HEK293 (cell line): ENCODE measurements at regions not wholly inside any gene's neighbourhood (a gene's known extent, or its start where the extent isn't known, plus 50 kb on each side); places are given as distances from the start of the nearest gene placed in this dataset.

Source experiments
- KLF10 ChIP-seq: fragments of 450-650 bp; IDR thresholded peaks from 2 replicates; pipeline ENCODE4 v1.5.1; 2018; ENCODE audit warnings: missing biosample characterization, mild to moderate bottlenecking, missing genetic modification characterization
- KLF16 ChIP-seq: fragments of 450-650 bp; formaldehyde crosslinking; IDR thresholded peaks from 2 replicates; pipeline ENCODE4 v1.5.1; 2017; ENCODE audit warnings: missing biosample characterization, missing genetic modification characterization
- SP2 ChIP-seq: fragments of 450-650 bp; formaldehyde crosslinking; IDR thresholded peaks from 2 replicates; pipeline ENCODE4 v1.5.1; 2016; ENCODE audit warnings: missing biosample characterization, missing genetic modification characterization
- ZNF341 ChIP-seq: fragments of 450-650 bp; formaldehyde crosslinking; IDR thresholded peaks from 2 replicates; pipeline ENCODE4; 2016; ENCODE audit warnings: low read depth, missing biosample characterization, missing genetic modification characterization
- ZNF585B ChIP-seq: fragments of 450-650 bp; formaldehyde crosslinking; IDR thresholded peaks from 2 replicates; pipeline ENCODE4 v1.5.1; 2016; ENCODE audit warnings: missing biosample characterization, missing genetic modification characterization
- TF ChIP-seq, protein P1 (sequence below): fragments of 450-650 bp; formaldehyde crosslinking; conservative IDR thresholded peaks from 2 replicates; pipeline ENCODE4 v1.5.1; 2016; ENCODE audit warnings: low read depth, missing biosample characterization, missing genetic modification characterization
- TF ChIP-seq, protein P2 (sequence below): fragments of 450-650 bp; formaldehyde crosslinking; IDR thresholded peaks from 2 replicates; pipeline ENCODE4 v1.5.1; 2016; ENCODE audit warnings: missing biosample characterization, missing genetic modification characterization
- TF ChIP-seq, protein P3 (sequence below): fragments of 450-650 bp; formaldehyde crosslinking; IDR thresholded peaks from 2 replicates; pipeline ENCODE4 v1.5.1; 2016; ENCODE audit warnings: missing biosample characterization, missing genetic modification characterization
- TF ChIP-seq, protein P4 (sequence below): fragments of 450-650 bp; formaldehyde crosslinking; IDR thresholded peaks from 2 replicates; pipeline ENCODE4 v1.5.1; 2016; ENCODE audit warnings: missing biosample characterization, missing genetic modification characterization
- TF ChIP-seq, protein P5 (sequence below): fragments of 450-650 bp; formaldehyde crosslinking; IDR thresholded peaks from 2 replicates; pipeline ENCODE4 v1.5.1; 2016; ENCODE audit warnings: missing biosample characterization, missing genetic modification characterization
- TF ChIP-seq, protein P6 (sequence below): fragments of 450-650 bp; formaldehyde crosslinking; IDR thresholded peaks from 2 replicates; pipeline ENCODE4 v1.5.1; 2016; ENCODE audit warnings: missing biosample characterization, missing genetic modification characterization

DNA sequence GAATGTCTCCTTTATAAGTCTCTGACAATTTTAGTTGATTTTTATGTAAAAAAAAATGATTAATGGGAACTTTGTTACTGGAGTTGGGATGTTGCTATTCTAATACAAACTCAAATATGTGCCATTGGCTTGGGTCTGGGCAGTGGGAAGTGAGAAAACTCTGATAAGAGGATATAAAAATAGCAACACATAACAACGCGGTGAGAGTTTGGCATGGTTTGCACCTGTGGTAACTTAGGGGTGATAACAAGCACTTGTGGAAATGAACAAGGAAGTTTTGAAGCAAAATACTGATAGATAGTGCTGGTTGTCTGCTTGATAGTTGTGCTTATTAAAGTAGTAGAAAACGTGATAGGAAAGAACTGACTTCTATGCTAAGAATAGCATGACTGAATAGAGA is 743.3 kb upstream of the AGA start:
- TF ChIP-seq KLF10 (tag by site-specific recombination) (no peak), SP2 (tag by site-specific recombination) (no peak), ZNF585B (tag by site-specific recombination) (no peak), KLF16 (tag by site-specific recombination) (no peak), ZNF341 (tag by site-specific recombination) (no peak)
- TF ChIP-seq, protein P1, sequence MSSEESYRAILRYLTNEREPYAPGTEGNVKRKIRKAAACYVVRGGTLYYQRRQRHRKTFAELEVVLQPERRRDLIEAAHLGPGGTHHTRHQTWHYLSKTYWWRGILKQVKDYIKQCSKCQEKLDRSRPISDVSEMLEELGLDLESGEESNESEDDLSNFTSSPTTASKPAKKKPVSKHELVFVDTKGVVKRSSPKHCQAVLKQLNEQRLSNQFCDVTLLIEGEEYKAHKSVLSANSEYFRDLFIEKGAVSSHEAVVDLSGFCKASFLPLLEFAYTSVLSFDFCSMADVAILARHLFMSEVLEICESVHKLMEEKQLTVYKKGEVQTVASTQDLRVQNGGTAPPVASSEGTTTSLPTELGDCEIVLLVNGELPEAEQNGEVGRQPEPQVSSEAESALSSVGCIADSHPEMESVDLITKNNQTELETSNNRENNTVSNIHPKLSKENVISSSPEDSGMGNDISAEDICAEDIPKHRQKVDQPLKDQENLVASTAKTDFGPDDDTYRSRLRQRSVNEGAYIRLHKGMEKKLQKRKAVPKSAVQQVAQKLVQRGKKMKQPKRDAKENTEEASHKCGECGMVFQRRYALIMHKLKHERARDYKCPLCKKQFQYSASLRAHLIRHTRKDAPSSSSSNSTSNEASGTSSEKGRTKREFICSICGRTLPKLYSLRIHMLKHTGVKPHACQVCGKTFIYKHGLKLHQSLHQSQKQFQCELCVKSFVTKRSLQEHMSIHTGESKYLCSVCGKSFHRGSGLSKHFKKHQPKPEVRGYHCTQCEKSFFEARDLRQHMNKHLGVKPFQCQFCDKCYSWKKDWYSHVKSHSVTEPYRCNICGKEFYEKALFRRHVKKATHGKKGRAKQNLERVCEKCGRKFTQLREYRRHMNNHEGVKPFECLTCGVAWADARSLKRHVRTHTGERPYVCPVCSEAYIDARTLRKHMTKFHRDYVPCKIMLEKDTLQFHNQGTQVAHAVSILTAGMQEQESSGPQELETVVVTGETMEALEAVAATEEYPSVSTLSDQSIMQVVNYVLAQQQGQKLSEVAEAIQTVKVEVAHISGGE: no peak
- TF ChIP-seq, protein P2, sequence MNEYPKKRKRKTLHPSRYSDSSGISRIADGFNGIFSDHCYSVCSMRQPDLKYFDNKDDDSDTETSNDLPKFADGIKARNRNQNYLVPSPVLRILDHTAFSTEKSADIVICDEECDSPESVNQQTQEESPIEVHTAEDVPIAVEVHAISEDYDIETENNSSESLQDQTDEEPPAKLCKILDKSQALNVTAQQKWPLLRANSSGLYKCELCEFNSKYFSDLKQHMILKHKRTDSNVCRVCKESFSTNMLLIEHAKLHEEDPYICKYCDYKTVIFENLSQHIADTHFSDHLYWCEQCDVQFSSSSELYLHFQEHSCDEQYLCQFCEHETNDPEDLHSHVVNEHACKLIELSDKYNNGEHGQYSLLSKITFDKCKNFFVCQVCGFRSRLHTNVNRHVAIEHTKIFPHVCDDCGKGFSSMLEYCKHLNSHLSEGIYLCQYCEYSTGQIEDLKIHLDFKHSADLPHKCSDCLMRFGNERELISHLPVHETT (tag by site-specific recombination): no peak
- TF ChIP-seq, protein P3, sequence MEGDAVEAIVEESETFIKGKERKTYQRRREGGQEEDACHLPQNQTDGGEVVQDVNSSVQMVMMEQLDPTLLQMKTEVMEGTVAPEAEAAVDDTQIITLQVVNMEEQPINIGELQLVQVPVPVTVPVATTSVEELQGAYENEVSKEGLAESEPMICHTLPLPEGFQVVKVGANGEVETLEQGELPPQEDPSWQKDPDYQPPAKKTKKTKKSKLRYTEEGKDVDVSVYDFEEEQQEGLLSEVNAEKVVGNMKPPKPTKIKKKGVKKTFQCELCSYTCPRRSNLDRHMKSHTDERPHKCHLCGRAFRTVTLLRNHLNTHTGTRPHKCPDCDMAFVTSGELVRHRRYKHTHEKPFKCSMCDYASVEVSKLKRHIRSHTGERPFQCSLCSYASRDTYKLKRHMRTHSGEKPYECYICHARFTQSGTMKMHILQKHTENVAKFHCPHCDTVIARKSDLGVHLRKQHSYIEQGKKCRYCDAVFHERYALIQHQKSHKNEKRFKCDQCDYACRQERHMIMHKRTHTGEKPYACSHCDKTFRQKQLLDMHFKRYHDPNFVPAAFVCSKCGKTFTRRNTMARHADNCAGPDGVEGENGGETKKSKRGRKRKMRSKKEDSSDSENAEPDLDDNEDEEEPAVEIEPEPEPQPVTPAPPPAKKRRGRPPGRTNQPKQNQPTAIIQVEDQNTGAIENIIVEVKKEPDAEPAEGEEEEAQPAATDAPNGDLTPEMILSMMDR: no peak
- TF ChIP-seq, protein P4, sequence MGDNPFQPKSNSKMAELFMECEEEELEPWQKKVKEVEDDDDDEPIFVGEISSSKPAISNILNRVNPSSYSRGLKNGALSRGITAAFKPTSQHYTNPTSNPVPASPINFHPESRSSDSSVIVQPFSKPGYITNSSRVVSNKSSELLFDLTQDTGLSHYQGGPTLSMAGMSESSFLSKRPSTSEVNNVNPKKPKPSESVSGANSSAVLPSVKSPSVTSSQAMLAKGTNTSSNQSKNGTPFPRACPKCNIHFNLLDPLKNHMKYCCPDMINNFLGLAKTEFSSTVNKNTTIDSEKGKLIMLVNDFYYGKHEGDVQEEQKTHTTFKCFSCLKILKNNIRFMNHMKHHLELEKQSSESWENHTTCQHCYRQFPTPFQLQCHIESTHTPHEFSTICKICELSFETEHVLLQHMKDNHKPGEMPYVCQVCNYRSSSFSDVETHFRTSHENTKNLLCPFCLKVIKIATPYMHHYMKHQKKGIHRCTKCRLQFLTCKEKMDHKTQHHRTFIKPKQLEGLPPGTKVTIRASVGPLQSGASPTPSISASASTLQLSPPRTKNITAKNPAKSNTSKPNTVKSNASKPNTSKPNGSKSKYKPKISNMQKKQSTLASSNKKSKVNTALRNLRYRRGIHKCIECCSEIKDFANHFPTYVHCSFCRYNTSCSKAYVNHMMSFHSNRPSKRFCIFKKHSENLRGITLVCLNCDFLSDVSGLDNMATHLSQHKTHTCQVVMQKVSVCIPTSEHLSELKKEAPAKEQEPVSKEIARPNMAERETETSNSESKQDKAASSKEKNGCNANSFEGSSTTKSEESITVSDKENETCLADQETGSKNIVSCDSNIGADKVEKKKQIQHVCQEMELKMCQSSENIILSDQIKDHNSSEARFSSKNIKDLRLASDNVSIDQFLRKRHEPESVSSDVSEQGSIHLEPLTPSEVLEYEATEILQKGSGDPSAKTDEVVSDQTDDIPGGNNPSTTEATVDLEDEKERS (tag by site-specific recombination): no peak
- TF ChIP-seq, protein P5, sequence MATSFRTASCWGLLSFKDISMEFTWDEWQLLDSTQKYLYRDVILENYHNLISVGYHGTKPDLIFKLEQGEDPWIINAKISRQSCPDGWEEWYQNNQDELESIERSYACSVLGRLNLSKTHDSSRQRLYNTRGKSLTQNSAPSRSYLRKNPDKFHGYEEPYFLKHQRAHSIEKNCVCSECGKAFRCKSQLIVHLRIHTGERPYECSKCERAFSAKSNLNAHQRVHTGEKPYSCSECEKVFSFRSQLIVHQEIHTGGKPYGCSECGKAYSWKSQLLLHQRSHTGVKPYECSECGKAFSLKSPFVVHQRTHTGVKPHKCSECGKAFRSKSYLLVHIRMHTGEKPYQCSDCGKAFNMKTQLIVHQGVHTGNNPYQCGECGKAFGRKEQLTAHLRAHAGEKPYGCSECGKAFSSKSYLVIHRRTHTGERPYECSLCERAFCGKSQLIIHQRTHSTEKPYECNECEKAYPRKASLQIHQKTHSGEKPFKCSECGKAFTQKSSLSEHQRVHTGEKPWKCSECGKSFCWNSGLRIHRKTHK (tag by site-specific recombination): no peak
- TF ChIP-seq, protein P6, sequence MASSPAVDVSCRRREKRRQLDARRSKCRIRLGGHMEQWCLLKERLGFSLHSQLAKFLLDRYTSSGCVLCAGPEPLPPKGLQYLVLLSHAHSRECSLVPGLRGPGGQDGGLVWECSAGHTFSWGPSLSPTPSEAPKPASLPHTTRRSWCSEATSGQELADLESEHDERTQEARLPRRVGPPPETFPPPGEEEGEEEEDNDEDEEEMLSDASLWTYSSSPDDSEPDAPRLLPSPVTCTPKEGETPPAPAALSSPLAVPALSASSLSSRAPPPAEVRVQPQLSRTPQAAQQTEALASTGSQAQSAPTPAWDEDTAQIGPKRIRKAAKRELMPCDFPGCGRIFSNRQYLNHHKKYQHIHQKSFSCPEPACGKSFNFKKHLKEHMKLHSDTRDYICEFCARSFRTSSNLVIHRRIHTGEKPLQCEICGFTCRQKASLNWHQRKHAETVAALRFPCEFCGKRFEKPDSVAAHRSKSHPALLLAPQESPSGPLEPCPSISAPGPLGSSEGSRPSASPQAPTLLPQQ (tag by site-specific recombination): no peak
